ENCODE measurements at regions not wholly inside any gene's neighbourhood (a gene's known extent, or its start where the extent isn't known, plus 50 kb on each side); places are given as distances from the start of the nearest gene placed in this dataset.

DNA sequence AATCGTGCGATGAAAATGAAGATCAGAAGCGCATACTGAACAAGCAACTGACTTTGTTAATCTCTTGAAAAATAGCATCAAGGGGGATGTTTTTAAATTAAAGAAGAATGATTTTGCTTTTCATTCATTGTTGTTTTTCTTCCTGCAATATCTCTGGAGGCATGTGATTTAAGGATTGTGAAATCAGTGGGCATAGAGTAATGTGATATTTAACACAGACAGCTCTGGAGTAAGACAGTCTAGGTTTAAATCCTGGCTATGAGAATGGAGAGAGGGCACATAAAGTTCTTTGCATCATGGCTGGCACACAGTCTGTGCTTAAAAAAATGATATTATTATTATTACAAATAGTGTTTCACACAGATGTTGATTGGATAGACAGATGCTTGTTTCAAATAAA is 243.1 kb upstream of the NBEA start:
- TF ChIP-seq, protein P1, sequence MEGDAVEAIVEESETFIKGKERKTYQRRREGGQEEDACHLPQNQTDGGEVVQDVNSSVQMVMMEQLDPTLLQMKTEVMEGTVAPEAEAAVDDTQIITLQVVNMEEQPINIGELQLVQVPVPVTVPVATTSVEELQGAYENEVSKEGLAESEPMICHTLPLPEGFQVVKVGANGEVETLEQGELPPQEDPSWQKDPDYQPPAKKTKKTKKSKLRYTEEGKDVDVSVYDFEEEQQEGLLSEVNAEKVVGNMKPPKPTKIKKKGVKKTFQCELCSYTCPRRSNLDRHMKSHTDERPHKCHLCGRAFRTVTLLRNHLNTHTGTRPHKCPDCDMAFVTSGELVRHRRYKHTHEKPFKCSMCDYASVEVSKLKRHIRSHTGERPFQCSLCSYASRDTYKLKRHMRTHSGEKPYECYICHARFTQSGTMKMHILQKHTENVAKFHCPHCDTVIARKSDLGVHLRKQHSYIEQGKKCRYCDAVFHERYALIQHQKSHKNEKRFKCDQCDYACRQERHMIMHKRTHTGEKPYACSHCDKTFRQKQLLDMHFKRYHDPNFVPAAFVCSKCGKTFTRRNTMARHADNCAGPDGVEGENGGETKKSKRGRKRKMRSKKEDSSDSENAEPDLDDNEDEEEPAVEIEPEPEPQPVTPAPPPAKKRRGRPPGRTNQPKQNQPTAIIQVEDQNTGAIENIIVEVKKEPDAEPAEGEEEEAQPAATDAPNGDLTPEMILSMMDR (IDR thresholded peaks at IDR 0.05) = no peak
- TF ChIP-seq EZH2 (IDR thresholded peaks at IDR 0.05; ENCODE audit: borderline replicate concordance, insufficient read depth, low read depth, low read length, poor library complexity, severe bottlenecking) = no peak
